GM12891 (cell line): ENCODE measurements at regions not wholly inside any gene's neighbourhood (a gene's known extent, or its start where the extent isn't known, plus 50 kb on each side); places are given as distances from the start of the nearest gene placed in this dataset.

Experiments
- POLR2A ChIP-seq: IDR thresholded peaks from 2 replicates; pipeline ENCODE4 v1.6.1; 2011; ENCODE audit warnings: low read depth, low read length, control low read depth
- SPI1 ChIP-seq: IDR thresholded peaks from 2 replicates; pipeline ENCODE4 v1.6.1; 2011; ENCODE audit warnings: low read depth, low read length, control low read depth
- TAF1 ChIP-seq: IDR thresholded peaks from 2 replicates; pipeline ENCODE4 v1.6.1; 2011; ENCODE audit warnings: low read depth, low read length, control low read depth

GRCh38 chr18:43952398-43952797, 675.1 kb upstream of the SYT4 start:
- TF ChIP-seq POLR2A (no peak), TAF1 (no peak), SPI1 (no peak)
